ENCODE measurements at regions not wholly inside any gene's neighbourhood (a gene's known extent, or its start where the extent isn't known, plus 50 kb on each side); places are given as distances from the start of the nearest gene placed in this dataset.

- H3K9me3 ChIP-seq, result no peaks in the 10 kb centered on the region
- no peak for DNase-seq
- no peaks in the 10 kb centered on the region for H3K27me3 ChIP-seq (ENCODE audit: insufficient read depth)
- no peak overlapping the region for H3K27ac ChIP-seq (ENCODE audit: low read depth in 2 of 2, low read length in 1 of 2)
- H2AFZ ChIP-seq (ENCODE audit: low read depth), result no peak overlapping the region
- no peaks in the 10 kb centered on the region for H3K4me1 ChIP-seq (ENCODE audit: control insufficient read depth in 1 of 2, insufficient read depth in 2 of 2, low read depth in 1 of 2, low read length in 1 of 2)
- TF ChIP-seq REST (IDR thresholded peaks at IDR 0.05; ENCODE audit: low read depth, low read length) (no peak), NFIC (IDR thresholded peaks at IDR 0.05; ENCODE audit: borderline replicate concordance) (no peak), USF2 (IDR thresholded peaks at IDR 0.05; ENCODE audit: borderline replicate concordance, low read depth, low read length) (no peak), TAF1 (IDR thresholded peaks at IDR 0.05; ENCODE audit: borderline replicate concordance, low read depth, low read length) (no peak), FOXJ3 (CRISPR knock-in tag; IDR thresholded peaks at IDR 0.05) (no peak), USF1 (IDR thresholded peaks at IDR 0.05; ENCODE audit: borderline replicate concordance, low read depth) (no peak), POLR2AphosphoS5 (IDR thresholded peaks at IDR 0.05; ENCODE audit: low read depth, low read length) (no peak)
- TF ChIP-seq, protein P1, sequence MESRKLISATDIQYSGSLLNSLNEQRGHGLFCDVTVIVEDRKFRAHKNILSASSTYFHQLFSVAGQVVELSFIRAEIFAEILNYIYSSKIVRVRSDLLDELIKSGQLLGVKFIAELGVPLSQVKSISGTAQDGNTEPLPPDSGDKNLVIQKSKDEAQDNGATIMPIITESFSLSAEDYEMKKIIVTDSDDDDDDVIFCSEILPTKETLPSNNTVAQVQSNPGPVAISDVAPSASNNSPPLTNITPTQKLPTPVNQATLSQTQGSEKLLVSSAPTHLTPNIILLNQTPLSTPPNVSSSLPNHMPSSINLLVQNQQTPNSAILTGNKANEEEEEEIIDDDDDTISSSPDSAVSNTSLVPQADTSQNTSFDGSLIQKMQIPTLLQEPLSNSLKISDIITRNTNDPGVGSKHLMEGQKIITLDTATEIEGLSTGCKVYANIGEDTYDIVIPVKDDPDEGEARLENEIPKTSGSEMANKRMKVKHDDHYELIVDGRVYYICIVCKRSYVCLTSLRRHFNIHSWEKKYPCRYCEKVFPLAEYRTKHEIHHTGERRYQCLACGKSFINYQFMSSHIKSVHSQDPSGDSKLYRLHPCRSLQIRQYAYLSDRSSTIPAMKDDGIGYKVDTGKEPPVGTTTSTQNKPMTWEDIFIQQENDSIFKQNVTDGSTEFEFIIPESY (IDR thresholded peaks at IDR 0.05; ENCODE audit: borderline replicate concordance, low read depth), result no peak
- WGBS (ENCODE audit: low lambda C conversion rate), result 36% methylated on average over 1 of the region's 1 CpG
- H3F3A ChIP-seq (replicated peaks; ENCODE audit: insufficient read depth), result no peaks in the 10 kb centered on the region
- no peaks in the 10 kb centered on the region; the same call in 1 of the 2 replicates for H3K9me2 ChIP-seq
- no peaks in the 10 kb centered on the region for H4K20me1 ChIP-seq (ENCODE audit: insufficient read depth)
- no peak overlapping the region for H3K4me2 ChIP-seq
- ChIA-PET CTCF (no interaction called here), POLR2A (no interaction called here)
- H3K79me2 ChIP-seq (ENCODE audit: insufficient read depth), result no peaks in the 10 kb centered on the region
- H3K9ac ChIP-seq, result no peak overlapping the region
- H3K36me3 ChIP-seq (replicated peaks in 1 of 2; ENCODE audit: control insufficient read depth in 1 of 2, insufficient read depth in 2 of 2, low read length in 1 of 2), result no peaks in the 10 kb centered on the region
- no peak overlapping the region for H3K4me3 ChIP-seq (ENCODE audit: low read depth in 2 of 2, low read length in 1 of 2)
Observed at GRCh38 chr4:62415256-62415655, 1215.1 kb downstream of the ADGRL3 start.

GRCh38 chr4:62414563-62414962, 1214.4 kb downstream of the ADGRL3 start:
- Histone ChIP-seq H3K9me3 (no peaks in the 10 kb centered on the region), H3K9me2 (no peaks in the 10 kb centered on the region; the same call in 1 of the 2 replicates), H3K27ac (ENCODE audit: low read depth in 2 of 2, low read length in 1 of 2) (no peak overlapping the region), H2AFZ (ENCODE audit: low read depth) (no peak overlapping the region), H3K4me3 (ENCODE audit: low read depth in 2 of 2, low read length in 1 of 2) (no peak overlapping the region), H3K9ac (no peak overlapping the region), H3K36me3 (replicated peaks in 1 of 2; ENCODE audit: control insufficient read depth in 1 of 2, insufficient read depth in 2 of 2, low read length in 1 of 2) (no peaks in the 10 kb centered on the region), H3F3A (replicated peaks; ENCODE audit: insufficient read depth) (no peaks in the 10 kb centered on the region), H3K4me1 (ENCODE audit: control insufficient read depth in 1 of 2, insufficient read depth in 2 of 2, low read depth in 1 of 2, low read length in 1 of 2) (no peaks in the 10 kb centered on the region), H3K27me3 (ENCODE audit: insufficient read depth) (no peaks in the 10 kb centered on the region), H3K79me2 (ENCODE audit: insufficient read depth) (no peaks in the 10 kb centered on the region), H3K4me2 (no peak overlapping the region), H4K20me1 (ENCODE audit: insufficient read depth) (no peaks in the 10 kb centered on the region)
- TF ChIP-seq YY1 (IDR thresholded peaks at IDR 0.05; ENCODE audit: low read depth), result no peak
- no peak for DNase-seq
- CTCF ChIA-PET, result no interaction called here
- POLR2A ChIA-PET, result no interaction called here
